Psoas muscle (tissue), 7 donors: ENCODE measurements at regions not wholly inside any gene's neighbourhood (a gene's known extent, or its start where the extent isn't known, plus 50 kb on each side); places are given as distances from the start of the nearest gene placed in this dataset.
A peak's percentile ranks its signal among the peaks of the same experiment; 100 is the strongest.

Experiments
- ATAC-seq, 4 donors: fragments of 200-7000 bp; cut with Tn5 transposase; one replicate each; pipeline ENCODE4 v1.9.1; 2020; ENCODE audit warnings: moderate library complexity in 3 of 4, mild to moderate bottlenecking in 2 of 4
- DNase-seq, 2 donors: peaks; one replicate each; pipeline ENCODE4 v3.0.0-alpha.2; 2020
- H3K27ac ChIP-seq: fragments of 200-600 bp; one replicate; pipeline ENCODE4 v1.8.0; 2022
- H3K27me3 ChIP-seq, 3 donors: fragments of 200-600 bp in 1 of 3; one replicate each; pipeline versions ENCODE4 v1.6.1 to v1.8.0; 2013 to 2022; ENCODE audit warnings: low read length in 2 of 3, mild to moderate bottlenecking in 2 of 3, moderate library complexity in 1 of 3; ENCODE audit not compliant: insufficient read depth in 3 of 3
- H3K36me3 ChIP-seq, 2 donors: fragments of 200-600 bp in 1 of 2; one replicate each; pipeline versions ENCODE4 v1.6.1 to v1.8.0; 2013 to 2022; ENCODE audit warnings: low read depth in 1 of 2, mild to moderate bottlenecking in 1 of 2, moderate library complexity in 1 of 2; ENCODE audit not compliant: insufficient read depth in 1 of 2
- H3K4me1 ChIP-seq: fragments of 200-600 bp; one replicate; pipeline ENCODE4 v1.8.0; 2022
- H3K4me3 ChIP-seq: fragments of 200-600 bp; one replicate; pipeline ENCODE4 v1.8.0; 2022; ENCODE audit warnings: mild to moderate bottlenecking
- H3K9me3 ChIP-seq: fragments of 200-600 bp; one replicate; pipeline ENCODE4 v1.8.0; 2022
- WGBS, 3 donors: extraction: QIAGEN DNeasy Blood & Tissue Kit; methylation state at CpG; one replicate each; pipeline versions ENCODE4 v1.1.6 to v1.1.7; 2013; 5-methylcytosine and 5-hydroxymethylcytosine counted together
- intact Hi-C, 2 donors: fragments of 100-400 bp; cut with DNase I; formaldehyde crosslinking; loops; one replicate each; pipeline versions ENCODE4 v1.11.0 to v1.14.2; 2022
- TF ChIP-seq, protein P1 (sequence below): fragments of 200-600 bp; IDR thresholded peaks from one replicate; pipeline ENCODE4 v1.8.0; 2022; ENCODE audit warnings: antibody characterized with exemption
- donor health status: healthy with polysubstance abuse.
- donor health status: DM: no; HTN: no; CAD: no; lungs with moderate emphysema.
- donor health status: Bipolar disorder and iron deficiency.
- donor health status: healthy.
- donor health status: DM: yes; HTN: yes; CAD: no.
- donor health status: DM: no; HTN: no; CAD: no.
- donor health status: DM: yes; HTN: yes; CAD: no.

DNA sequence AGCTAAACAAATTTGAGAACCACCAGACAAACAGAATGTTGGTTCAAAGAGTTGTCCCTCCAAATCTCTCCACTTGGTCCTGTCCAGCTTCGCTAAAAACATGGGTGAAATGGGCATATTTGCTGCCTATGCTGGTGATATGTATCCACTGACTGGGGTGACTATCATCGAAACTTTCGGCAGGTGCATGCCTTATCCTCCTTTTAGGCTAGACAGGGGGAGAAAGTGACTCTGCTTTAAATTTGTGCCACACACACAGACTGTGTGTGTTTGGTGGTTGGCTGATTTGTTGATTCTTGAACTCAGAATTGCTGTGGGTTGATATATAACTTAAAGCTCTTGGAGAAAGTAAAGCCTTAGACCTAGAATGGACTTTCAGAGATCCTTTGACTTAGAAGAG is 324.1 kb upstream of the NT5C1B start:
- Histone ChIP-seq H3K9me3 (no peaks in the 10 kb centered on the region), H3K4me3 (no peak overlapping the region), H3K36me3 (no peaks in the 10 kb centered on the region), H3K27me3 (no peaks in the 10 kb centered on the region), H3K4me1 (no peaks in the 10 kb centered on the region), H3K27ac (no peak overlapping the region)
- intact Hi-C loops = no loop called here
- TF ChIP-seq, protein P1, sequence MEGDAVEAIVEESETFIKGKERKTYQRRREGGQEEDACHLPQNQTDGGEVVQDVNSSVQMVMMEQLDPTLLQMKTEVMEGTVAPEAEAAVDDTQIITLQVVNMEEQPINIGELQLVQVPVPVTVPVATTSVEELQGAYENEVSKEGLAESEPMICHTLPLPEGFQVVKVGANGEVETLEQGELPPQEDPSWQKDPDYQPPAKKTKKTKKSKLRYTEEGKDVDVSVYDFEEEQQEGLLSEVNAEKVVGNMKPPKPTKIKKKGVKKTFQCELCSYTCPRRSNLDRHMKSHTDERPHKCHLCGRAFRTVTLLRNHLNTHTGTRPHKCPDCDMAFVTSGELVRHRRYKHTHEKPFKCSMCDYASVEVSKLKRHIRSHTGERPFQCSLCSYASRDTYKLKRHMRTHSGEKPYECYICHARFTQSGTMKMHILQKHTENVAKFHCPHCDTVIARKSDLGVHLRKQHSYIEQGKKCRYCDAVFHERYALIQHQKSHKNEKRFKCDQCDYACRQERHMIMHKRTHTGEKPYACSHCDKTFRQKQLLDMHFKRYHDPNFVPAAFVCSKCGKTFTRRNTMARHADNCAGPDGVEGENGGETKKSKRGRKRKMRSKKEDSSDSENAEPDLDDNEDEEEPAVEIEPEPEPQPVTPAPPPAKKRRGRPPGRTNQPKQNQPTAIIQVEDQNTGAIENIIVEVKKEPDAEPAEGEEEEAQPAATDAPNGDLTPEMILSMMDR = no peak
- ATAC-seq (no peak), DNase-seq (no peak)
- 93 to 96% (median 96%) methylated on average over 3 of the region's 3 CpGs for WGBS, 3 donors

DNA sequence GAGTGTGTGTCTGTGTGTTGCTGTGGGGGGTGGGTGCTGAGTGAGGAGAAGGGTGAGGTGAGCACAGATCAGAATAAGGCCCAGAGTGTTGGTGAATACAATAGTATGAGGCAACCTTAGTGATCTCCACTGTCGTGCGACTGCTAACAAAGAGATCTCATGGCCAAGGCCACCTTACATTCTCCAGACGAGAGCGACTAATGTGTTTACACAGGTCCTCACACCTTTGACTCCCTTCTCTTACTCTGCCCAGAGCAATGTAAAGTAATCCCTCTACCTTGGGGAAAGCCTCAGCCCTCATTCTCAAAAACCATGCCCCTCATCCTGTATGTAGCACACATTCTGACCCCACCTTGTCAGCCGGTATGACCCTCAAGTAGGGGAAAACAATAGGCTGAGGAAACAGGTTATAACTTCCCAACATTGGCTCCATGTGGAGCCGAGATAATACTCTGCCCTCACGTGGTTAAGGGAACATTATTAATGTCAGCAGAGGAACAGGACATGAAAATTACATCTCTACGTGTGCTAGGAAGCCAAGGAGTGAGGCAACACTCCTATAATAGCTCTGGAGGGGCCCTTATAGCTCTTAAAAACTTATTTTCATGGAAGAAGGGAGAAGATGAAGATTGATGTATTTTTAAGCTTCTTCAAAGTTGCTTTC is 323.0 kb upstream of the NT5C1B start:
- Histone ChIP-seq H3K9me3 (no peaks in the 10 kb centered on the region), H3K4me3 (no peak overlapping the region), H3K4me1 (no peaks in the 10 kb centered on the region), H3K27me3 (no peaks in the 10 kb centered on the region), H3K27ac (no peak overlapping the region), H3K36me3 (no peaks in the 10 kb centered on the region)
- TF ChIP-seq, protein P1 = no peak
- DNase-seq (no peak), ATAC-seq (peak in 2 of 4 donors; percentile 29 to 40)
- 54 to 72% (median 62%) methylated on average over 8 of the region's 8 CpGs for WGBS, 3 donors
- intact Hi-C loops = no loop called here

DNA sequence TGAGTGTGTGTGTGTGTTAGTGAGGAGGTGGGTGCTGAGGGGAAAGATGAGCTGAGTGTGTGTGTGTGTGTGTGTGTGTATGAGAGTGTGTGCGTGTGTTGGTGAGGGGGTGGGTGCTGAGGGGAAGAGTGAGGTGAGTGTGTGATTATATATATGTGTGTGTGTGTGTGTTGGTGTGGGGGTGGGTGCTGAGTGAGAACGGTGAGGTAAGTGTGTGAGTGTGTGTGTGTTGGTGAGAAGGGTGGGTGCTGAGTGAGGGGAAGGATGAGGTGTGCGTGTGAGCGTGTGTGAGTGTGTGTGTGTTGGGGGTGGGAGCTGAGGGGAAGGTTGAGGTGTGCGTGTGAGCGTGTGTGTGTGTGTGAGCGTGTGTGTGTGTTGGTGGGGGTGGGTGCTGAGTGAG is 322.0 kb upstream of the NT5C1B start:
- Histone ChIP-seq H3K27me3 (no peaks in the 10 kb centered on the region), H3K4me3 (no peak overlapping the region), H3K27ac (no peak overlapping the region), H3K4me1 (no peaks in the 10 kb centered on the region), H3K9me3 (no peaks in the 10 kb centered on the region), H3K36me3 (no peaks in the 10 kb centered on the region)
- ATAC-seq (no peak), DNase-seq (no peak)
- intact Hi-C loops = no loop called here
- TF ChIP-seq, protein P1 = no peak
- WGBS, 3 donors = 96 to 97% (median 96%) methylated on average over 7 of the region's 7 CpGs

DNA sequence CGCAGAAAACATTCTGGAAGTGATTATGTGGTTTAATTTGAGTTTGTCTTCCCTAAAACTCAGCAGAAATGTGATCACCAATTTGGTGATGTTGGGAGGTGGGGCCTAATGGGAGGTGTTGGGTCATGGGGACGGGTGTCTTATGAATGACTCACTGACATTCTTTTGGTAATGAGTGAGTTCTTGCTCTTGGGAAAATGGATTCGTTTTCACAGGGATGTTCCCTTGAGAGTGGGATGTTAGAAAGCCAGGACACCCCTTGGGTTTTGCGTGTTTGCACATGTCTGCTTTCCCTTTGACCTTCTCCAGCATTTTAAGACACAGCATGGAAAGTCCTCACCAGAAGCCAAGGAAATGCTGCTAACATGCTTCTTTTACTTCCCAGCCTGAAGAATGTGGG is 321.5 kb upstream of the NT5C1B start:
- no peaks in the 10 kb centered on the region for H3K36me3 ChIP-seq
- H3K27ac ChIP-seq = no peak overlapping the region
- intact Hi-C loops = no loop called here
- DNase-seq (no peak), ATAC-seq (peak in 2 of 4 donors; percentile 19 to 30)
- TF ChIP-seq, protein P1 = no peak
- 57 to 70% (median 67%) methylated on average over 4 of the region's 4 CpGs for WGBS, 3 donors
- H3K27me3 ChIP-seq = no peaks in the 10 kb centered on the region
- H3K4me1 ChIP-seq = no peaks in the 10 kb centered on the region
- no peaks in the 10 kb centered on the region for H3K9me3 ChIP-seq
- no peak overlapping the region for H3K4me3 ChIP-seq

DNA sequence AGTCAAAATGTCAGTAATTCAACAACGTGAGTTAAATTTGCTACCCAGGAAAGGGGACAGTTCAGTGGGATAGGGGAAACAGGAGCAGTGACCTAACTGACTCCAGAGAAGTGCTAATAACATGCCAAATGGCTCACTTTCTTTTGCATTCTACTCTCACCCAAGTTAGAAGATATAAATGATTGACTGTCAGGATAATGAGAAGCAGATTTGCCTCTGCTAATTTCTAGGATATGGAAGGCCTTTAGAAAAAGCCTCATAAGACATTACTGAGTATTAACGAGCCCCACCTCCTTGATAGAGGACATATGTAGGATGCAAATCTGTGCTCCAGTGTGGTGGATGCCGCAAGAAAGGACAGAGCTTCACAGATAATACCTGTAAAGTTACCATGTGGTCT is 318.6 kb upstream of the NT5C1B start:
- H3K27ac ChIP-seq = no peak overlapping the region
- H3K9me3 ChIP-seq = no peaks in the 10 kb centered on the region
- no peak overlapping the region for H3K4me3 ChIP-seq
- ATAC-seq = no peak
- WGBS, 3 donors = 86 to 91% (median 88%) methylated on average over 3 of the region's 3 CpGs
- DNase-seq = no peak
- no peaks in the 10 kb centered on the region for H3K36me3 ChIP-seq
- H3K4me1 ChIP-seq = no peaks in the 10 kb centered on the region
- TF ChIP-seq, protein P1 = no peak
- no peaks in the 10 kb centered on the region for H3K27me3 ChIP-seq
- intact Hi-C loops = no loop called here
